Breast epithelium (tissue), 3 donors: ENCODE measurements at regions not wholly inside any gene's neighbourhood (a gene's known extent, or its start where the extent isn't known, plus 50 kb on each side); places are given as distances from the start of the nearest gene placed in this dataset.

Experiments used
- POLR2A ChIP-seq: fragments of 450-650 bp; IDR thresholded peaks from one replicate; pipeline ENCODE4 v1.6.1; 2016; ENCODE audit warnings: antibody characterized with exemption, mild to moderate bottlenecking, moderate library complexity
- POLR2AphosphoS5 ChIP-seq, 3 donors: sonication (generic); formaldehyde crosslinking; IDR thresholded peaks; one replicate each; pipeline ENCODE4 v1.6.1; 2017; ENCODE audit warnings: antibody characterized with exemption in 3 of 3
- TF ChIP-seq, protein P1 (sequence below), 3 donors: fragments of 450-650 bp; IDR thresholded peaks; one replicate each; pipeline ENCODE4 v1.5.1; 2016 to 2017; ENCODE audit warnings: antibody characterized with exemption in 3 of 3, mild to moderate bottlenecking in 3 of 3, moderate library complexity in 3 of 3

DNA sequence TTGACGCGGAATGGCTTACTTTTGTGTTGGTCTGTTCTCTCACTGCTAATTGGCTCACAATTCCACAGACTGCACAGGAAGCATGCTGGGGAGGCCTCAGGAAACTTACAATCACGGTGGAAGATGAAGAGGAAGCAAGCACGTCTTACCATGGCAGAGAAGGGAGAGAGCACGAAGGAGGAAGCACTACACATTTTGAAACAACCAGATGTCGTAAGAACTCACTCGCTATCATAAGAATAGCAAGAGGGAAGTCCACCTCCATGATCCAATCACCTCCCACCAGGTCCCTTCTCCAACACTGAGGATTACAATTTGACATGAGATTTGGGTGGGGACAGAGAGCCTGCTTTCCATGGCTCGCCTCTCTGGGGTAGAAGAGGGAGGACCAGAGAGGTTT, 106.2 kb downstream of the KCNF1 start:
- TF ChIP-seq, protein P1, sequence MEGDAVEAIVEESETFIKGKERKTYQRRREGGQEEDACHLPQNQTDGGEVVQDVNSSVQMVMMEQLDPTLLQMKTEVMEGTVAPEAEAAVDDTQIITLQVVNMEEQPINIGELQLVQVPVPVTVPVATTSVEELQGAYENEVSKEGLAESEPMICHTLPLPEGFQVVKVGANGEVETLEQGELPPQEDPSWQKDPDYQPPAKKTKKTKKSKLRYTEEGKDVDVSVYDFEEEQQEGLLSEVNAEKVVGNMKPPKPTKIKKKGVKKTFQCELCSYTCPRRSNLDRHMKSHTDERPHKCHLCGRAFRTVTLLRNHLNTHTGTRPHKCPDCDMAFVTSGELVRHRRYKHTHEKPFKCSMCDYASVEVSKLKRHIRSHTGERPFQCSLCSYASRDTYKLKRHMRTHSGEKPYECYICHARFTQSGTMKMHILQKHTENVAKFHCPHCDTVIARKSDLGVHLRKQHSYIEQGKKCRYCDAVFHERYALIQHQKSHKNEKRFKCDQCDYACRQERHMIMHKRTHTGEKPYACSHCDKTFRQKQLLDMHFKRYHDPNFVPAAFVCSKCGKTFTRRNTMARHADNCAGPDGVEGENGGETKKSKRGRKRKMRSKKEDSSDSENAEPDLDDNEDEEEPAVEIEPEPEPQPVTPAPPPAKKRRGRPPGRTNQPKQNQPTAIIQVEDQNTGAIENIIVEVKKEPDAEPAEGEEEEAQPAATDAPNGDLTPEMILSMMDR (IDR thresholded peaks at IDR 0.05), result no peak
- no peak for TF ChIP-seq POLR2AphosphoS5 (IDR thresholded peaks at IDR 0.05)
- no peak for TF ChIP-seq POLR2A
